Neural cell (in vitro differentiated cells): ENCODE measurements at regions not wholly inside any gene's neighbourhood (a gene's known extent, or its start where the extent isn't known, plus 50 kb on each side); places are given as distances from the start of the nearest gene placed in this dataset.

ENCODE experiments used
- H2AFZ ChIP-seq: fragments of 200-600, 300-800 bp; sonication (generic), shearing (Covaris generic); 2 replicates; pipeline ENCODE4 v1.6.0; 2014; ENCODE audit warnings: low read depth, mild to moderate bottlenecking, antibody characterized with exemption, low read length, moderate library complexity
- H3F3A ChIP-seq: fragments of 200-600 bp; shearing (Covaris generic); 2 replicates; pipeline ENCODE4 v1.6.1; 2016; ENCODE audit warnings: mild to moderate bottlenecking, moderate library complexity, mixed read lengths, antibody characterized with exemption, low read length; ENCODE audit not compliant: insufficient read depth, poor library complexity, severe bottlenecking
- H3K27ac ChIP-seq: fragments of 200-600, 300-800 bp; sonication (generic), shearing (Covaris generic); 2 replicates; pipeline ENCODE4 v1.5.1; 2014; ENCODE audit warnings: mild to moderate bottlenecking, low read length, moderate library complexity
- H3K27me3 ChIP-seq: fragments of 300-800, 200-600 bp; sonication (generic), shearing (Covaris generic); 2 replicates; pipeline ENCODE4 v1.6.0; 2014; ENCODE audit warnings: mild to moderate bottlenecking, low read depth, low read length, moderate library complexity; ENCODE audit not compliant: insufficient read depth
- H3K36me3 ChIP-seq: fragments of 300-800, 200-600 bp; sonication (generic), shearing (Covaris generic); 2 replicates; pipeline ENCODE4 v1.5.1; 2014; ENCODE audit warnings: mild to moderate bottlenecking, antibody characterized with exemption, low read length, moderate library complexity; ENCODE audit not compliant: insufficient read depth
- H3K4me2 ChIP-seq: fragments of 300-800, 200-600 bp; sonication (generic), shearing (Covaris generic); 2 replicates; pipeline ENCODE4 v1.6.0; 2014; ENCODE audit warnings: mild to moderate bottlenecking, low read length
- H3K4me3 ChIP-seq: fragments of 300-800, 200-600 bp; sonication (generic), shearing (Covaris generic); 2 replicates; pipeline ENCODE4 v1.5.1; 2014; ENCODE audit warnings: mild to moderate bottlenecking, low read length, moderate library complexity
- H3K79me2 ChIP-seq: fragments of 200-600 bp; shearing (Covaris generic); replicated peaks from 2 replicates; pipeline ENCODE4 v1.6.0; 2014; ENCODE audit warnings: mild to moderate bottlenecking, low read length, moderate library complexity; ENCODE audit not compliant: insufficient read depth
- H3K9ac ChIP-seq: fragments of 300-800, 200-600 bp; sonication (generic), shearing (Covaris generic); 2 replicates; pipeline ENCODE4 v1.6.1; 2016; ENCODE audit warnings: mild to moderate bottlenecking, low read length, mixed read lengths
- H3K9me2 ChIP-seq: fragments of 200-600 bp; shearing (Covaris generic); 2 replicates; pipeline ENCODE4 v1.6.1; 2016; ENCODE audit warnings: mild to moderate bottlenecking, low read length, mixed read lengths; ENCODE audit not compliant: insufficient read depth
- H3K9me3 ChIP-seq: fragments of 200-600, 300-800 bp; sonication (generic), shearing (Covaris generic); 2 replicates; pipeline ENCODE4 v1.6.1; 2016; ENCODE audit warnings: mild to moderate bottlenecking, mixed run types, low read length, moderate library complexity, mixed read lengths
- H4K20me1 ChIP-seq: fragments of 200-600 bp; shearing (Covaris generic); 2 replicates; pipeline ENCODE4 v1.6.1; 2016; ENCODE audit warnings: mild to moderate bottlenecking, mixed run types; ENCODE audit not compliant: insufficient read depth
- CTCF ChIP-seq: fragments of 450-650 bp; IDR thresholded peaks from 2 replicates; pipeline ENCODE4 v1.5.1; 2014; ENCODE audit warnings: antibody characterized with exemption, mild to moderate bottlenecking, moderate library complexity; ENCODE audit not compliant: poor library complexity, severe bottlenecking
- EP300 ChIP-seq: fragments of 450-650 bp; conservative IDR thresholded peaks from 2 replicates; pipeline ENCODE4 v1.6.1; 2014; ENCODE audit warnings: antibody characterized with exemption, mild to moderate bottlenecking, moderate library complexity; ENCODE audit not compliant: poor library complexity, severe bottlenecking
- EZH2 ChIP-seq: fragments of 200-600, 300-800 bp; shearing (Covaris generic), sonication (generic); IDR thresholded peaks from 2 replicates; pipeline ENCODE4 v1.6.1; 2014; ENCODE audit warnings: antibody characterized with exemption, low read length, borderline replicate concordance, mild to moderate bottlenecking; ENCODE audit not compliant: insufficient read depth, poor library complexity, severe bottlenecking
- MXI1 ChIP-seq: fragments of 450-650 bp; conservative IDR thresholded peaks from 2 replicates; pipeline ENCODE4 v1.6.1; 2014; ENCODE audit warnings: antibody characterized with exemption, mild to moderate bottlenecking; ENCODE audit not compliant: poor library complexity, severe bottlenecking
- POLR2AphosphoS5 ChIP-seq: IDR thresholded peaks from 2 replicates; pipeline ENCODE4 v1.6.1; 2012
- RAD21 ChIP-seq: fragments of 450-650 bp; conservative IDR thresholded peaks from 2 replicates; pipeline ENCODE4 v1.6.1; 2014; ENCODE audit warnings: antibody characterized with exemption, mild to moderate bottlenecking, moderate library complexity
- SMC3 ChIP-seq: fragments of 450-650 bp; conservative IDR thresholded peaks from 2 replicates; pipeline ENCODE4 v1.6.1; 2014; ENCODE audit warnings: antibody characterized with exemption, mild to moderate bottlenecking, moderate library complexity; ENCODE audit not compliant: poor library complexity
- TAF1 ChIP-seq: IDR thresholded peaks from 2 replicates; pipeline ENCODE4 v1.6.1; 2012; ENCODE audit warnings: low read depth
- TF ChIP-seq, protein P1 (sequence below): IDR thresholded peaks from 2 replicates; pipeline ENCODE4 v1.6.1; 2012; ENCODE audit warnings: borderline replicate concordance

DNA sequence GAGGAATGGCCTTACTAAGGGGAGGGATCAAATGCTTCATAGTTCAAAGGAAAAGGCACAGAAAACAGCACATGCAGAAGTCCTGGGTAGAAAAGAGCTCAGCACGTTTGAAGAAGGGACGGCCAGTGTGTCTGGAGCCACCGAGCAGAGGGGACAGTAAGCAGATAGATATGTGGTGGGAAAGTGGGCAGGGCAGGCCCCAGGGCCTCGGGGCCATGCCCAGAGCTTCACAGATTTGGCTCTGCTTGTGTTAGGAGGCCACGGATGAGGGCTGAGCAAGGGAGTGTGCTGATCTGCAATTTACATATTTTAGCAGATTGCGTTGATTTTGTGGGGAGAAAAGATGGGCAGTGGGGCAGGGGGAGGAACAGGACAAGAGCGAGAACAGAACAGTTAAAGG lies 343.1 kb downstream of the LPIN1 start:
- no peaks in the 10 kb centered on the region for H3K9me3 ChIP-seq
- H3F3A ChIP-seq: no peaks in the 10 kb centered on the region
- H3K4me2 ChIP-seq: no peak overlapping the region
- H3K9ac ChIP-seq: no peak overlapping the region
- no peaks in the 10 kb centered on the region for H3K9me2 ChIP-seq
- no peak for TF ChIP-seq CTCF
- H3K4me3 ChIP-seq: no peak overlapping the region
- no peaks in the 10 kb centered on the region for H4K20me1 ChIP-seq
- peak overlapping the region; percentile 3 for H2AFZ ChIP-seq
- no peaks in the 10 kb centered on the region for H3K36me3 ChIP-seq
- no peaks in the 10 kb centered on the region for H3K27me3 ChIP-seq
- H3K27ac ChIP-seq: no peak overlapping the region
- H3K79me2 ChIP-seq: no peaks in the 10 kb centered on the region

- Histone ChIP-seq H3K27ac (no peak overlapping the region), H3K9me3 (no peaks in the 10 kb centered on the region), H3K9ac (no peak overlapping the region), H3F3A (no peaks in the 10 kb centered on the region), H4K20me1 (no peaks in the 10 kb centered on the region), H3K79me2 (no peaks in the 10 kb centered on the region), H2AFZ (no peak overlapping the region), H3K27me3 (no peaks in the 10 kb centered on the region), H3K36me3 (no peaks in the 10 kb centered on the region), H3K9me2 (no peaks in the 10 kb centered on the region), H3K4me3 (no peak overlapping the region), H3K4me2 (no peak overlapping the region)
- TF ChIP-seq EZH2: no peak
- TF ChIP-seq RAD21: no peak
- TF ChIP-seq EP300: no peak
- no peak for TF ChIP-seq SMC3
- TF ChIP-seq MXI1: no peak
- TF ChIP-seq CTCF: no peak
- TF ChIP-seq, protein P1, sequence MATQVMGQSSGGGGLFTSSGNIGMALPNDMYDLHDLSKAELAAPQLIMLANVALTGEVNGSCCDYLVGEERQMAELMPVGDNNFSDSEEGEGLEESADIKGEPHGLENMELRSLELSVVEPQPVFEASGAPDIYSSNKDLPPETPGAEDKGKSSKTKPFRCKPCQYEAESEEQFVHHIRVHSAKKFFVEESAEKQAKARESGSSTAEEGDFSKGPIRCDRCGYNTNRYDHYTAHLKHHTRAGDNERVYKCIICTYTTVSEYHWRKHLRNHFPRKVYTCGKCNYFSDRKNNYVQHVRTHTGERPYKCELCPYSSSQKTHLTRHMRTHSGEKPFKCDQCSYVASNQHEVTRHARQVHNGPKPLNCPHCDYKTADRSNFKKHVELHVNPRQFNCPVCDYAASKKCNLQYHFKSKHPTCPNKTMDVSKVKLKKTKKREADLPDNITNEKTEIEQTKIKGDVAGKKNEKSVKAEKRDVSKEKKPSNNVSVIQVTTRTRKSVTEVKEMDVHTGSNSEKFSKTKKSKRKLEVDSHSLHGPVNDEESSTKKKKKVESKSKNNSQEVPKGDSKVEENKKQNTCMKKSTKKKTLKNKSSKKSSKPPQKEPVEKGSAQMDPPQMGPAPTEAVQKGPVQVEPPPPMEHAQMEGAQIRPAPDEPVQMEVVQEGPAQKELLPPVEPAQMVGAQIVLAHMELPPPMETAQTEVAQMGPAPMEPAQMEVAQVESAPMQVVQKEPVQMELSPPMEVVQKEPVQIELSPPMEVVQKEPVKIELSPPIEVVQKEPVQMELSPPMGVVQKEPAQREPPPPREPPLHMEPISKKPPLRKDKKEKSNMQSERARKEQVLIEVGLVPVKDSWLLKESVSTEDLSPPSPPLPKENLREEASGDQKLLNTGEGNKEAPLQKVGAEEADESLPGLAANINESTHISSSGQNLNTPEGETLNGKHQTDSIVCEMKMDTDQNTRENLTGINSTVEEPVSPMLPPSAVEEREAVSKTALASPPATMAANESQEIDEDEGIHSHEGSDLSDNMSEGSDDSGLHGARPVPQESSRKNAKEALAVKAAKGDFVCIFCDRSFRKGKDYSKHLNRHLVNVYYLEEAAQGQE: no peak
- TF ChIP-seq TAF1: no peak
- TF ChIP-seq POLR2AphosphoS5: no peak
Observed at GRCh38 chr2:12090072-12090471, 343.6 kb downstream of the LPIN1 start.
